GM21360 (cell line): ENCODE measurements at regions not wholly inside any gene's neighbourhood (a gene's known extent, or its start where the extent isn't known, plus 50 kb on each side); places are given as distances from the start of the nearest gene placed in this dataset.

Source experiments
- ATAC-seq: cut with Tn5 transposase; IDR thresholded peaks from one replicate; pipeline ENCODE4 v1.9.1; 2021; ENCODE audit warnings: mild to moderate bottlenecking, moderate library complexity; ENCODE audit not compliant: unreplicated experiment

DNA sequence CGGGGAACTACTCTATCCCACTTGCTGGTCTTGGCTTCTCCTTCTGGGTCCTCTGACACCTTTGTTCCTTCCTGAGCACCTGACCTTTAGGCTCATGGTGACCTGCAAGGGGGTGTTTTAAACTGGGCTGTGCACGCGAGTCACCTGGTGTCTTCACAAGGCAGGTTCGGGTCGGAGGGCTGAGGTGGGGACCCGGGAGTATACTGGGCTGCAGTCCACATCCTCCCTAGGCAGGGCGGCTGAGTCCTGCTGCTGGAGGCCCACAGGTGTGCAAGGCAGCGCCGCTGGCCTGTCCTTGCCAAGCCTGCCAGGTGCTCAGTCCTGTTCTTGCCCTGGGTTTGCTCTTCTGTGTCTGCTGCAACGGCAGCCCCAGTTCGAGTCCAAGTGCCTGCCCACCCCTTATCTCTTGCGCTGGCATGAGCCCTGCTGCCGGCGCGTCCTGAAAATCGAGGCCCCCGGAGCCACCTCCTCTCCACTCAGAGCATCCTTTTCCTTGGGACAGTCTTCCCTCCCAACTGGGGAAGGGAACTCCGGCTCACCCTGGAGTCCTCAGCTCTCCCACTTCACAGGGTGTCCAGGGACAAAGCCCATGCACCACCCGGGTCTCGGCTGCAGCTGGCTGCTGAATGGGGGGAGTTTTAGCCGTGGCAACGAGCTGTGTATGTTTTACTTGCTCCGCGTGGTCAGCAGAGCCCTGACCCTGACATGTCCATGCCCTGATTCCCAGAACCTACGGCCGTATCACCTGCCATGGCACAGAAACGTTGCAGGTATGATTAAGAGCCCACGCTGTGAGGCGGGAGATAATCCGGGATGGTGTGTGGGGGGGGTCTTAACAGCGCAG, 193.5 kb downstream of the TEX29 start:
- no peak for ATAC-seq

DNA sequence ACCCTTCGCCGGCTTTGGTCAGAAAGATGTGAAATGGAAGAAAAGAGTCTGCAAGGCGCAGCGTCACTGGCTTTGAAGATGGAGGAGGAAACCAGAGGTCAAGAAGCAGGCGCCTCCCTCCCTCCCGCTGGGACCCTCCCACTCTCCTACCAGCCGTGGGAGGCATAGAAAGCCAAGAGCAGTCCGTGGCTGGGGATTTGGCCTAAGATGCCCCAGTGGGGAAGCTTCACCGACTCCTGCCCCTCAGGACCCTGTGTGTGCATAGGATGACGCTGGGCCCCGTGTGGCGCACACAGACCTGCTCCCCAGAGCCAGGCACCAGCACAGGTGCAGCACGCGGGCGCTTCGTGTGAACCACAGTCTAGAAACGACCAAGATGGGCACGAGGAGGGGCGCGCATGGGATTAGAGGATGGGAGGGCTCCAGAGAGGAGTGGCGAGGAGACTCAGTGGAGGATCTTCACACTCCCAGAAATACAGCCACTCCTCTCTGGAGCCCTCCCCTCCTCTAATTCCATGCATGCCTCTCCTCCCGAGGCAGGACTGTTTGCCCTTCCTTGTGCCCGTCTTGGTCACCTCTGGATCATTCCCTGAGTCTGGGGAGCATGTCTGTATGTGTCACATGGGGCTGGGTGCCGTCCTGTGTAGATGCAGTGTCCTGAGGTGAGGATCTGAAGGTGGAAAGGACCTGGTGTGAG, 194.3 kb downstream of the TEX29 start:
- no peak for ATAC-seq

DNA sequence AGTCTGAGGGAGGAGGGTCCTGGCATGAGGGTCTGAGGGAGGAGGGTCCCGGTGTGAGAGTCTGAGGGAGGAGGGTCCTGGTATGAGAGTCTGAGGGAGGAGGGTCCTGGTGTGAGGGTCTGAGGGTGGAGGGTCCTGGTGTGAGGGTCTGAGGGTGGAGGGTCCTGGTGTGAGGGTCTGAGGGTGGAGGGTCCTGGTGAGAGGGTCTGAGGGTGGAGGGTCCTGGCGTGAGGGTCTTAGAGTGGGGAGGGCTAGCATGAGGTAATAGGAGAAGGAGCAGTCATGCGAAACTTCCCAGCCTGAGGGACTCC, 194.8 kb downstream of the TEX29 start:
- ATAC-seq, result no peak

DNA sequence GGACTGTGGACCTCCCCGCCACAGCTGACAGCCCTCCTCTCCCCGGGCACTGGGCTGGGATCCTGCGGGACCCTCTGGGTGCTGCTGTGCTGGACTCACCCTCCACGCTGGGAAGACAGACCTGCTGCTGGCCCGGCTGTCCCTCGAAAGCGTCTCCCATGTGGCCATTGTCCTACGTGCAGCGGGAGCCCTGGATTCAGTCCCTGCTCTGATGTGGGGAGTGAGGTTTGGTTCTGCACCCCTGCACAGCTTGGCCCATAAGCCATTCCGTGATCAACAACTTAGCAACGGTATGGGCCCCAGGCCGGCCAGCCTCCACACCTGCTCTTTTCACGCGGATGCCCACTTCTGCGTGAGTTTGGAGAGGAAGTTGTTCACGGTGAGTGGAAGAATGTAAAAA, 195.2 kb downstream of the TEX29 start:
- no peak for ATAC-seq

DNA sequence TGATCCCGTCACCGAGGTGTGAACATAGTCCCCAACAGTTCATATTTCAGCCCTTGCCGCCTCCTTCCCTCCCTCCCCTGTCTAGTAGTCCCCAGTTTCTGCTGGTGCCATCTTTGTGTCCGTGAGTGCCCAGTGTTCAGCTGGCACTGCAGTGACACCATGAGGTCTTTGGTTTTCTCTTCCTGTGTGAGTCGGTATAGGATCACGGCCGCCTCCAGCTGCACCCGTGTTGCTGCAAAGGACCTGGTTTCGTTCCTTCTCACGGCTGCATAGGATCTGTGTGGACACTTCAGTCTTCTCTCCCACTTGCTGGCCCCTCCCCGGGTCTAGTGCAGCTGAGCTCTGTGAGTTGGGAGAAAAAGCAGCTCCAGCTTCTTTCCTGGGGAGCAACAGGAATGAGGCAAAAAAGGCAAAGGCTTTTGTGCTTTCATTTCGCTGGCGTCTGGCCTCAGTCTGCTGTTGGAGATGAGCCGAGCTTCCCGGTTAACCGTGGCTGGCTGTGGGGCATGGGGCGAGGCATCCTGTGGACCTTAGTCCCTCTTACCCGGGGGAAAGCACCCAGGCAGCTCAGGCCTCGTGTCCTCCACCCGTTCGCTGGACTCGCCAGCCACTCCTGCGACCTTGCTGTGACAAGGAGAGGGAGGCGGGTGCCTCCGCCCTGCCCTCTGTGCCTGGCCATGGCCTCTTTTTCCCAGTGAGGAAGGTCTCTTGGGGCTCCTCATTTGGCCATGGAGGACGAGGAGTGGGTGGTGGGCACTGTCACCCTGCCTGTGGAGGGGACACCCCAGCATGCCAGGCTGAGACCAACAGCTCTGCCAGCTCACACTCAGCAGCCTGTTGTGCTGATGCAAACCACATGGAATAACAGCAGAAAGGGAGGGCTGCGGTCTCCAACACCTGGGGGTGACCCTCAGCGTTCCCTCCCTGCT, 196.5 kb downstream of the TEX29 start:
- ATAC-seq, result no peak

DNA sequence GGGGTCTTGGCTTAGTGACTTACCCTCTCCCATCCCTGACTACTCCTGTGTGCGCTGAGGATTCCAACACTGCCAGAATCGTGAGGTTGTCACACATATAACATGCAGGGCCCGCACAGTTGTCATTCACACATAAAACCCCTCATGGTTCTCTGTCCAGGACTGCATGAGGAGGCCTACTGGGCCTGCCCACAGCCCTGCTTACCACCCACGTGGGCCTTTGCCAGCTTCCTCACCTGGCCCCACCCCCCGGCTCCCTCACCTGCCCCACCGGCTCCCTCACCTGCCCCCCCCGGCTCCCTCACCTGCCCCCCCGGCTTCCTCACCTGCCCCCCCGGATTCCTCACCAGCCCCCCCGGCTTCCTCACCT, 197.2 kb downstream of the TEX29 start:
- ATAC-seq, result no peak

DNA sequence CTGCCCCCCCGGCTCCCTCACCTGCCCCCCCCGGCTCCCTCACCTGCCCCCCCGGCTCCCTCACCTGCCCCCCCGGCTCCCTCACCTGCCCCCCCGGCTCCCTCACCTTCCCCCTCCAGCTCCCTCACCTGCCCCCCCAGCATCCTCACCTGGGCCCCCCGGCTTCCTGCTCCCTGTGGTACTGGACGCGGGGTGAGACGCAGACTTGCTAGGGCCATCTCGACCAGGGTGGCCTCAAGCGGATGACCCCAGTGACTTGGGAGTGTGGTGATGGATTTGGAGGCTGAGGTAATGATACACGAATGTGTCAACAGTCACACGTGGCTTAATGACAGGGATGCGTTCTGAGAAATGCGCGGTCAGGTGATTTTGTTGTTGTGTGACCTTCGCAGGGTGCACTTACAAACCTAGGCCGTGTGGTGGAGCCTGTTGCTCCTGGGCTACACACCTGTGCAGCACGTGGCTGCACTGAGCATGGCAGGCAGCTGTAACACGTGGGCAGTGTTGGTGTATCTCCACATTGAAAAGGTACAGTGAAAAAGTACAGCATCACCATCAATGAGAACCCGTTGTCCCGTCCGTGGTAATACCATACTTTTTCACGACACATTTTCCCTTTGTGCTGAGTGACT, 197.8 kb downstream of the TEX29 start:
- no peak for ATAC-seq

DNA sequence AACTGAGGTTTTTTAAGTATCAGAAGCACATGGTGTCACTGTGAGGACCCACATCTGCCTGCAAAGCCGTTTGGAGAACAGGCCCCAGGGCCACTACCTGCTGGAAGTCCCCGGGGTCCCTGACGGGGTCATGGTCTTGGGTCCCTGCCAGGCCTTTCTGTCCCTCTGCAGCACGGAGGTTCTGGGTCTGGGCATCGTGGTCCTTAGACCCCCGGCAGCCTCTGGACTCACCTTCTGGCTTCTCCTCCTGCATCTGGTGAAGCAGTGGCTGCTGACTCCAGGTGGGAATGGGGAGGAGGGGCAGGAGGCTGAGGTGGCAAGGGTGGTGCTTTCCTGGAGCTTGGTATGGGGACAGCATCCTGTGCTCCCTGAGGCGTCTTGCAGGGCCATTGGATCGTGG, 198.6 kb downstream of the TEX29 start:
- no peak for ATAC-seq

DNA sequence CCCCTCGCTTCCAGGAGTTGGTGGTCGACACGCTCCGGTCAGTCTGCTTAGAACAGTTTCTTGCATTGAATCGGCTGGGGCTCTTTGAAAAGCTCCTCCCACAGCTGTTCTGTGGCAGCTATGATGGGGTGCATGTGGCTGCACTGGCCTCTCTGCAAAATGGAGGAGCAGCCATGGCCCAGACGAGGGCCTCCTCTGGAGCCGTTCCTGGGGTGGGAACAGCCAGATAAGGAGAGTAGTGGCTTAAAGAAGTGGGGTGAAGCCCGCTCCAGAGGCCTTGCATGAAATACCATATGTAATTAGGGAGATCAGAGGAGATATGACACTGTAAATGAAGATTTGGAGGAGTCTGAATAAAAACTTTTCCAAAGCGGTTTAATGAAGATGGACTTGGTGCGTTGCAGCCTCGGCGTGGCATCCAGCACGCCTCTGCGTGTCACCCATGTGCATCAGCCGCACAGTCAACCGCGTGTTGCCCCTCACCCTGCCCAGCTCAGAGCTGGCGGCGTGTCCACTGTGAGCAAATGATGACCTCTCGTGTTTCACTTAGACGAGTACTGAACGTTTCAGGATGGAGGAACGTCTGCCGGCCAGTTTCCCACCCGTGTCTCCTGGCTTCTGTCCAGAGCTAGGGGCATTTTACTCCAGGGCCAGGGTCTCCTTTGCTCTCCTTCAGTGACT, 199.2 kb downstream of the TEX29 start:
- ATAC-seq, result no peak

DNA sequence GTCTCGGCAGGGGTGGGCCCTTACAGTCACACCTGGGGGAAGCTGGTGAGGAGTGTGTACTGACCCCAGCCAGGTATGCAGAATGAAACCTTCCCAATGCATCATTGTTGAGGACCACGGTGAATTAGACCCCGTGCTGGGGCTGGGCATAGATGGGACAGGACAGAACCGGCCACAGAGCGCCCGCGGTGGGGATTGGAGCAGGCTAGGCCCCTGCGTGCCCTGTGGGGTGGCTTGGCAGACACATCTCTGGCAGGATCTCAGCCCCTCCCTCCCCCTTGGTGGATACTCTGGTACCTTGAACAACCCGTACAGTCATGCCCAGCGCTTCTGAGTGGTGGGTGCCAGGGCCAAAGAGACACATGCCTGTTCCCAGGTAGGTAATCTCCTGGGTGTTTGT, 200.6 kb downstream of the TEX29 start:
- ATAC-seq, result no peak

DNA sequence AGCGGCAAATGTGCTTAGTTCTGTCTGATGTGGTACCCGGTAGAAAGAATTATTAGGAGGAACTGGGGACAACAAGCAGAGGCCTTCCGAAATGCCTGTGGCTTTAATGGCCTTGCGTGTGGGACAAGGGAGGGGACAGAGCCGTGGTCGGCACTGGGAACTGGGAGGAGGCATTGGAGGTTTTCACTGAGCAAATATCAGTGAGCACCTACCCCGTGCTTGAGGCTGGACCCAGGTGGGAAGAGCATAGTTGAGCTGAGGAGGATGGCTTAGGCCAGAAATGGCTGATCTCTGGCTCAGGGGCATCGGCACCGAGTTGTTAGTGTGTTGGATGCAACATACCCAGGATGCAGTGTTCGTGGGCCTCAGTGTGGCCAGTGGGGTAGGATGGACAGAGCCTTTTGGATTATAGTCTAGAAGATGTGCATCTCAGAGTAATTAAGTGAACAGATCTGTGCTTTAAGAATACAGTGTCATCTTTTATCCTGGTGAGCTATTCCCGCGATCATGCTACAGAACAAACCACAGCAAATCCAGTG, 201.3 kb downstream of the TEX29 start:
- ATAC-seq, result no peak

DNA sequence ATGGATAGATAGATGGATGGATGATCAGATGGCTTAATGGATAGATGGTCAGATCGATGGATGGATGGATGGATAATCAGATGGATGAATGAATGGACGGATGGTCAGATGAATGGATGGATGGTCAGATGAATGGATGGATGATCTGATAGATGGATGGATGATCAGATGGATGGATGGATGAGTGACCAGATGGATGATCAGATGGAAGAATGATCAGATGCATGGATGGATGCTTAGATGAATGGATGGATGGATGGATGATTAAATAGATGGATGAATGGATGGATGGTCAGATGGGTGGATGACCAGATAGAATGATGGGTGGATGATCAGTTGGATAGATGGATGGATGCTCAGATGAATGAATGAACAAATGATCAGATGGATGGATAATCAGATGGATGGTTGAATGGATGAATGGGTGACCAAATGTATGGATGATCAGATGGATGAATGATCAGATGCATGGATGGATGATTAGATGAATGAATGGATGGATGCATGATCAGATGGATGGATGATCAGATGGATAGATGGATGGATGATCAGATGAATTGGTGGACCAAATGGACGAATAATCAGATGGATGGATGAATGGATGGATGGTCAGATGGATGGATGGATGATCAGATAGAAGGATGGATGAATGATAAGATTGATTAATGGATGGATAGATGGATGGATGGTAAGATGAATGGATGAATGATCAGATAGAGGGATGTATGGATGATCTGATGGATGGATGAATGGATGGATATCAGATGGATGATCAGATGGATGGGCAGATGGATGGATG, 205.1 kb downstream of the TEX29 start:
- ATAC-seq, result no peak

DNA sequence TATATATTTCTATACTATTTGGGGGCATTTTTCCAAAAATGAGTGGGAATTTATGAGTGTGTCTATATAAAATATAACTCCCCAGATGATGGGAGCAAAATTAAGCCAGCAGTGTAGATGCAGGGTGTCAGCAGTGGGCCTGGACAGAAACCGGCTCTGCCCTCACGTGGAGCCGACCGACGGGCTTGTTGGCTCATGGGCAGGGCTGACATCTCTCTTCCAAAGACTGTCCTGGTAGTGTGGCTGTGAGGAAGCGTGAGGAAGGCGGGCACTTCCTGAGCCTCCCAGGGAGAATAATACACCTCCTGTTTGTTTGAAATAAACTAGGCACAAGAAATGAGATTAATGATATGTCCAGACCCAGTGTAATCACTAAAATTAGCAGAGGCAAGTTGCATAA, 206.5 kb downstream of the TEX29 start:
- ATAC-seq, result no peak

DNA sequence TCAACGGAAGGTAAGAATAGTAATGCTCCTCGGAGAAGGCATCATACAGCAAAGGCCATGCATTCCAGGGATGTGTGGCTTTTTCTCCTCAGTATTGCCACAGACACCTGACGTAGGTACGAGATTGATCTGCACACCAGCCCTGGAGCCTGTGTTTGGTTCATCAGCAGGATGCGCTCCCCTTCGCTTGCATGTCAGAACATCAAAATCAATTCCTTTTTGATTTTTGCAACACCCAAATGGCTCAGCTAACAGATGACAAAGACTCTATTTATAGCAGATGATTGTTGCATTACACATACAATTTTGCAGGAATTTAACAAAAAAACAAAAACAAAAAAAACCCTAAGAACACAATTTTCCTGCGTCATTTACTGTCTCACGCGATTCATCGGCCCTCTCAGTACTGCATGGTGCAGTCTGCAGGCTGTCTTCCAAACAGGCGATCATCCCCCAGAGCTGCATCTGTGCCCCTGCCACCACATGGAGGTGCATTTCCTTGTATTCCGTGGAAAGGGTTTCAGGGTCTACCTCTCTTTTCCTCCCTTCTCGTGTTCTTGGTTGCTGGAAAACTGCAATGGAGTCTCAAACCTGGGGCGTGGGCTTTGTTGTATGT, 207.3 kb downstream of the TEX29 start:
- no peak for ATAC-seq

DNA sequence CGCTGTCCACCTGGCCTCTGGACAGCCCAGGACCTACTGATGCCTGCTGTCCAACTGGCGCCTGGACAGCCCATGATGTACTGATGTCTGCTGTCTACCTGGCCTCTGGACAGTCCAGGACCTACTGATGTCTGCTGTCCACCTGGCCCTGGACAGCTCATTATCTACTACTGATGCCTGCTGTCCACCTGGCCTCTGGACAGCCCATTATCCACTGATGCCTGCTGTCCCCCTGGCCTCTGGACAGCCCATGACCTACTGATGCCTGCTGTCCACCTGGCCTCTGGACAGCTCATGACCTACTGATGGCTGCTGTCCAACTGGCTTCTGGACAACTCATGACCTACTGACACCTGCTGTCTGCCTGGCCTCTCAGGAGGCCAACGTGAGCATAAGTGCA, 208.1 kb downstream of the TEX29 start:
- no peak for ATAC-seq

DNA sequence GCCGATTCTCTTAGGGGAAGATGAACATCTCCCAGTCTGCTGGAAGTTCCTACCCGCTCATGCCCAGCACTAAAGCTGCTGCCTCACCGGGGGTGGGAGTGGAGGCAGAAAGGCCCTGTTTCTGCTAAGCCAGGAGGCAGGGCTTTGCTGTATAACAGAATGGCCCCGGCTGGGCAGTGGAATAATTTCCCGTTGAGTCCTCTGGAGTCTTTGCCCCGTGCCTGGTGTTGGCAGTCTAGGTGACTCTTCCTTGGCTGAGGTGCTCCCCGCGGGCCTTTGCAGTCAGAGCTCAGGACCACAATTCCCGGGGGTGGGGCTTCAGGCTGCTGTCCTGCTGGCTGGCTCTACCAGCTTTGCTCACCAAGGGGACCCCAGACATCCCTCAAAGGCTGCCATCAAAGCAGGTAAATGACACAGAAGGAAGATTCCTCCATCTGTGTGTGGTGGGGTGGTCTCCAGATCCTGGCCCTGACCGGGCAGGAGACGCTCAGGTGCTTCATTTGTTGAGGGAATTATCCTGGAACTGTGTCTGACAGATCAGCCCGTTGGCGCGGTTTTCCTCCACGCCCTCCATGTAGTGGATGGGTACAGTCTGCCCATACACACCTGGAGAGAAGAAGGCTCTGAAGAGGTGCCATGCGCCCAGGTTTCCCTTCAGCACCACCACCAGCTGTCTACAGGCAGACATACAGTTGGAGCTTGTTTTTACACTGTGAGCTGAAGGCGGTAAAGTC, 209.9 kb downstream of the TEX29 start:
- no peak for ATAC-seq

DNA sequence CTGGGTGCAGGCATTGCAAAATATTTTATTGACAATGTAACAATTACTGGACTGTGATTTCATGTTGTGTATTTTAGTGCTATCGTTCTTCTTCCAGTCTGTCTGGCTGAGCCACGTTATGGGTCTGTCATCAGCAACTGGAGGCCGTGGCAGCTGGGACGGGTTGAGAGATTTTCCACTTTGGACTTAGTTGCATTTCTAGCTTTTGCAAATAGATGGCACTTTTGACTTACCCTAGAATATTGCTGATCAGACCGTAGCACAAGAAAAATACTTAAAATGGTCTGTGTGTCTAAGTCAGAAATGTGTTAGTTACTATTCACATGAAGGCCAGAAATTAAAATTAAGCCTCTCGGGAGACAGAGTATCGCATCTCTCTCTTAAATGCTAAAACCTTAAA, 211.1 kb downstream of the TEX29 start:
- ATAC-seq, result no peak

DNA sequence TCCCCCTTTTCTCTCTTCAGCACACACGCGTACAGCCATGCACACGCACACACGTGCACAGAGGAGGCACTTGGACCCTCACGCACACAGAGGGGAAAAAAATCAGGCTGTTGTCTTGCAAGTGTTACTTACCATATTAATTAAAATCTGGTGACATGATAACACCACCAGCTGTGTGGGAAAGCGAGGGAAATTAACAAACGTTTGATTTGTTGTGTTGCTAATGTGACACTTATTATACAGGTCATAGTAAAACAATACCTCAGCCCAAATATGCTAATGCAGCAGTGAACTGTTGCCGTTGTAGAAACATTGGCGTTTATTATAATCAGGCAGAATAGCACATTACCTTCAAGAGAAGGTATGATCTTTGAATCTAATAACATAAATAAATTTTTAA, 211.7 kb downstream of the TEX29 start:
- no peak for ATAC-seq
